HEK293T (cell line): ENCODE measurements at regions not wholly inside any gene's neighbourhood (a gene's known extent, or its start where the extent isn't known, plus 50 kb on each side); places are given as distances from the start of the nearest gene placed in this dataset.

ENCODE experiments used
- CTBP1 ChIP-seq: fragments of 450-650 bp; IDR thresholded peaks from 2 replicates; pipeline ENCODE4 v1.6.1; 2016; ENCODE audit warnings: borderline replicate concordance
- FOXK2 ChIP-seq: fragments of 450-650 bp; IDR thresholded peaks from 2 replicates; pipeline ENCODE4 v1.6.1; 2016; ENCODE audit warnings: mild to moderate bottlenecking
- HDGF ChIP-seq: fragments of 450-650 bp; IDR thresholded peaks from 2 replicates; pipeline ENCODE4 v1.6.1; 2017; ENCODE audit warnings: antibody characterized with exemption, borderline replicate concordance
- LEF1 ChIP-seq: fragments of 450-650 bp; IDR thresholded peaks from 2 replicates; pipeline ENCODE4 v1.6.1; 2017; ENCODE audit warnings: mild to moderate bottlenecking, borderline replicate concordance
- SP1 ChIP-seq: fragments of 450-650 bp; IDR thresholded peaks from 2 replicates; pipeline ENCODE4 v1.6.1; 2017
- TARDBP ChIP-seq: fragments of 450-650 bp; IDR thresholded peaks from 2 replicates; pipeline ENCODE4 v1.6.1; 2016
- ZNF384 ChIP-seq: fragments of 450-650 bp; IDR thresholded peaks from 2 replicates; pipeline ENCODE4 v1.6.1; 2016

- TF ChIP-seq FOXK2 (no peak), CTBP1 (no peak), ZNF384 (no peak), HDGF (no peak), SP1 (no peak), TARDBP (no peak), LEF1 (no peak)
These were observed 167.6 kb downstream of the ERMARD start for GRCh38 chr6:169918954-169919549.
